ENCODE measurements at regions not wholly inside any gene's neighbourhood (a gene's known extent, or its start where the extent isn't known, plus 50 kb on each side); places are given as distances from the start of the nearest gene placed in this dataset.
A peak's percentile ranks its signal among the peaks of the same experiment; 100 is the strongest.

- no peak overlapping the region for H3K27ac Mint-ChIP-seq
- no peak for DNase-seq
- H3K36me3 Mint-ChIP-seq: no peaks in the 10 kb centered on the region
- no peaks in the 10 kb centered on the region for H3K27me3 Mint-ChIP-seq
- H3K9me3 Mint-ChIP-seq: peaks cover 0 to 10% (median 0%) of the 10 kb centered on the region in 7 donors
- H3K4me1 Mint-ChIP-seq: peaks cover 0 to 2% (median 0%) of the 10 kb centered on the region in 3 donors
- H3K4me3 Mint-ChIP-seq: no peak overlapping the region
- no peak for ATAC-seq (ENCODE audit: low read depth in 2 of 2)
Measured at GRCh38 chr2:3138621-3139020, 239.0 kb downstream of the EIPR1 start.

DNA sequence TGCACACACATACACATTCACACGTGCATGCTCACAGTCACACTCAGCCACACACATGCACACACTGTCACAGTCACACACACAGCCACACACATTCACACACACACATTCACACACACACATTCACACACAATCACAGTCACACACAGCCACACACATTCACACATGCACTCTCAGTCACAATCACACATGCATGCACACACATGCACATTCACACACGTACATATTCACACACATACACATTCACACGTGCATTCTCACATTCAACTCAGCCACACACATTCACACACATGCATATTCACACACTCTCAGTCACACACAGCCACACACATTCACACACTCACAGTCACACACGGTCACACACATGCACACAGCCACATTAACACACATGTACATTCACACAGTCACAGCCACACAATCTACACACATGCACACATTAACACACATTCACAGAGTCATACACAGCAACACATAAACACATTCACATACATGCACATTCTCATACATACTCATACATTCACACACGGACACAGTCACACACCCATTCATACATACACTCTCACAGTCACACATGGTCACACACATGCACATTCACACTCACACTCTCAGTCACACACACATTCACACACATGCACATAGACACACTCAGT lies 239.8 kb downstream of the EIPR1 start:
- H3K9me3 Mint-ChIP-seq: peaks cover 0 to 15% (median 0%) of the 10 kb centered on the region in 7 donors
- H3K36me3 Mint-ChIP-seq: no peaks in the 10 kb centered on the region
- no peak overlapping the region for H3K4me3 Mint-ChIP-seq
- H3K27me3 Mint-ChIP-seq: no peaks in the 10 kb centered on the region
- H3K27ac Mint-ChIP-seq: no peak overlapping the region
- H3K4me1 Mint-ChIP-seq: no peaks in the 10 kb centered on the region
- ATAC-seq (ENCODE audit: low read depth in 2 of 2) (no peak), DNase-seq (no peak)

- Mint-ChIP-seq H3K36me3 (no peaks in the 10 kb centered on the region), H3K4me3 (no peak overlapping the region), H3K9me3 (peaks cover 0 to 15% (median 0%) of the 10 kb centered on the region in 7 donors), H3K27ac (no peak overlapping the region), H3K4me1 (peaks cover 0 to 2% (median 0%) of the 10 kb centered on the region in 3 donors), H3K27me3 (no peaks in the 10 kb centered on the region)
- DNase-seq: no peak
- ATAC-seq (ENCODE audit: low read depth in 2 of 2): no peak
Measured at GRCh38 chr2:3135676-3136075, 241.9 kb downstream of the EIPR1 start.

DNA sequence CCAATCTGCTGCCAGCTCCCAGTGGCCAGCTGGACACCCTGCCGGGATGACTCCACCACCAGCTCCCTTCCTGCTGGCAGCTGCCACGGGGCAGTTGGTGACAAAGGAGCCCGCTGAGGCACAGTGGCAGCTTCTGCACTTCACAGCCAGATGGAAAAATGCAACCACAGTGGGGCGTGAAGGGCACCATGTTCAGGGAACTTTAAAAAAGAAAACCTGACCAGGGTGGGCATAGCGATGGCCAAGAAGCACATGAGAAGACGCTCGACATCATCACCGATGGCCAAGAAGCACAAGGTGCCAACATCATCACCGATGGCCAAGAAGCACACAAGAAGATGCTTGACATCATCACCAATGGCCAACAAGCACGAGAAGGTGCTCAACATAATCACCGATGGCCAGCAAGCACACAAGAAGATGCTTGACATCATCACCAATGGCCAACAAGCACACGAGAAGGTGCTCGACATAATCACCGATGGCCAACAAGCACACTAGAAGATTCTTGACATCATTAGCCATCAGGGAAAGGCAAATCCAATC lies 243.5 kb downstream of the EIPR1 start:
- ATAC-seq (ENCODE audit: low read depth in 2 of 2) (no peak), DNase-seq (no peak)
- Mint-ChIP-seq H3K36me3 (no peaks in the 10 kb centered on the region), H3K4me1 (peaks cover 0 to 5% (median 0%) of the 10 kb centered on the region in 3 donors), H3K27me3 (no peaks in the 10 kb centered on the region), H3K27ac (no peak overlapping the region), H3K9me3 (peaks cover 0 to 15% (median 0%) of the 10 kb centered on the region in 7 donors), H3K4me3 (no peak overlapping the region)

GRCh38 chr2:3132966-3133365 lies 244.7 kb downstream of the EIPR1 start:
- Mint-ChIP-seq H3K36me3 (no peaks in the 10 kb centered on the region), H3K27ac (no peak overlapping the region), H3K4me3 (no peak overlapping the region), H3K9me3 (peaks cover 0 to 15% (median 0%) of the 10 kb centered on the region in 7 donors), H3K4me1 (peaks cover 0 to 5% (median 0%) of the 10 kb centered on the region in 3 donors), H3K27me3 (no peaks in the 10 kb centered on the region)
- DNase-seq (no peak), ATAC-seq (ENCODE audit: low read depth in 2 of 2) (no peak)

GRCh38 chr2:3132466-3132865 lies 245.2 kb downstream of the EIPR1 start:
- Mint-ChIP-seq H3K4me1 (peaks cover 0 to 6% (median under 1%) of the 10 kb centered on the region in 3 donors), H3K27me3 (no peaks in the 10 kb centered on the region), H3K4me3 (no peak overlapping the region), H3K27ac (no peak overlapping the region), H3K36me3 (no peaks in the 10 kb centered on the region), H3K9me3 (peaks cover 0 to 15% (median 0%) of the 10 kb centered on the region in 7 donors)
- ATAC-seq (ENCODE audit: low read depth in 2 of 2) (no peak), DNase-seq (no peak)

DNA sequence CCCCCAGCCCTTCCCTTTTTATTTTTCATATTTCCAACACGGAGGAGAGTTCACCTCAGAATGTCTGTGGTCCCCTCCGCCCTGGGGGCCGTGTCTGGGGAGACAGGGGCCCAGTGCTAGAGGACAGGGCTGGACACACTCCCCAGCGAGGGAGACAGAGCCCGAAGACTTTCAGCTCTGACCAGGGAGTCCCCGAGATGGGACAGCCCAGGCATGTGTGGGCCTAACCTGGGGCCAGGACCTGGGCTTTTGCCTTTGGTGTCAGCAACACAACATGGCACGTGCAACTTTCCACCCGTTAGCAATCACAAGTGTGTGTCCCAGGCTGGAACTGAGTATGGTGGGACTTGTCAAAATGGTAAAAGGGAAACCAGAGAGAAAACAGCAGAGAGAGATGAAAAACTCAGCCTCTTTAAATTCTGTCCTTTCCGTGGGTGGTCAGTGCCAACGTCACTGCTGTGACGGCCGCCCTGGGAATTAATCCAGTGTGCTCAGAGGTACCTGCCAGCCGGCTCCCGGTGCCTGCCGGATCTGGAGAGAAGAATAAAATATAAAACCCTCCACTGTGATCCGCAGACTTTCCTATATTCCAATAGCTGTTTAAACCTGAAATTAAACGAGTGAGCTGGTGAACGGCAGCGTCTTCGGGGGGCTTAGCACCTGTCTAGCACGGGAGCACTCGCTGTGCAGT lies 245.8 kb downstream of the EIPR1 start:
- Mint-ChIP-seq H3K36me3 (no peaks in the 10 kb centered on the region), H3K9me3 (peaks cover 0 to 15% (median 0%) of the 10 kb centered on the region in 7 donors)

DNA sequence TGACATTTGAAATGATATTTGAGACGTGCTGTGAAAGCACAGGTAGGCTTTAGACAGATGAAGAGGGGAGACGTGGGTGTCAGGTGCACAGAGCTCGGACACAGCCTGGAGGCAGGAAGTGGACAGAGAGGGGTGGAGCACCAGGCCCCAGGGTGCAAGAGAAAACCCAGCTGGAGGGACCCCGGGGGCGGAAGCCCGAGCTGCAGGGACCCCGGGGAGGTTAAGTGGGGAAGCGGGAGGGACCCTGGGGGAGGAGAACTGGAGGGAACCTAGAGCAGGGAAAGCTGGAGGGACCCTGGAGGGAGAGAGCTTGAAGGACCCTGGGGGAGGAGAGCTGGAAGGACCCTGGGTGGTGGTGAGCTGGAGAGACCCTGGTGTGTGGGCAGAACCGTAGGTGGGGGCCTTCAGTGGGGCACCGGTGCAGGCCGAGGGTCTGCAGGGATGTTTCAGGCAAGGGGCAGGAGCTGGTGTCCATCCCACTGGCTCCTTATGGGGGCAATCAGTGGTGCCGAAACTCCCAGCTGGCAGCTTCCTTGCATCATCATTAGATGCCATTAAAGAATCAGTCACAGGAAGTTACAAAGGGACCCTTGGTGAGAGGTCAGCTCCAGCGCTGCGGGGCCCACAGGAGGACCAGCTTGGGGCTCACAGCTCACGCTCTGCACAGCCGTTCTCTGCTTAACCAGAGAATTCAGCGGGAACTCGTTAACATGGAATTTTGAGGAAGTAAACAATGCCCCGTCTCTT lies 246.6 kb downstream of the EIPR1 start:
- no peaks in the 10 kb centered on the region for H3K36me3 Mint-ChIP-seq
- H3K27me3 Mint-ChIP-seq: no peaks in the 10 kb centered on the region
- peaks cover 0 to 15% (median 0%) of the 10 kb centered on the region in 7 donors for H3K9me3 Mint-ChIP-seq
- no peak overlapping the region for H3K4me3 Mint-ChIP-seq
- DNase-seq (no peak), ATAC-seq (ENCODE audit: low read depth in 2 of 2) (no peak)
- H3K4me1 Mint-ChIP-seq: peaks cover 0 to 15% (median 8%) of the 10 kb centered on the region in 3 donors
- peak overlapping the region in 2 of 6 donors; percentile 15 to 25 for H3K27ac Mint-ChIP-seq

More for the DNA sequence above, 245.8 kb downstream of the EIPR1 start:
- peaks cover 0 to 12% (median 7%) of the 10 kb centered on the region in 3 donors for H3K4me1 Mint-ChIP-seq
- no peak overlapping the region for H3K27ac Mint-ChIP-seq
- H3K4me3 Mint-ChIP-seq: no peak overlapping the region
- DNase-seq (no peak), ATAC-seq (ENCODE audit: low read depth in 2 of 2) (no peak)
- H3K27me3 Mint-ChIP-seq: no peaks in the 10 kb centered on the region

DNA sequence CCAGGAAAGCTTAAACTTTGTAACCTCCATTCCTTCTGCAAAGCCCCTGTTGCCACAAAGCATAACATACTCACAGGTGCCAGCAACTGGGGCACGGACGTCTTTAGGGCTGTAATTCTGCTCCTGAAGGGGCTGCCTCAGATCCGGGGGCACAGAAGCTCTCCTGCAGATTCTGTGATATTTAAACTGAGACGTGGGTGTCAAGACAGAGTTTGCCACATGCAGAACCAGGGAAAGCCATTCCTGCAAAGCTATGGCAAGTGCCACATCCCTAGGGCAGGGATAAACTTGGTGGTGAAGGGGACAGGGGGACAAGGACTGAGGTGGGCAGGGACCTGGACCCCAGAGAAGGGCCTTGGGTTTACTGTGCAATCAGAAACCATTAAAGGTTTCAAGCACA lies 247.2 kb downstream of the EIPR1 start:
- ATAC-seq (ENCODE audit: low read depth in 2 of 2): no peak
- no peak for DNase-seq
- H3K27ac Mint-ChIP-seq: peak overlapping the region in 1 of 6 donors; percentile 15
- H3K4me3 Mint-ChIP-seq: no peak overlapping the region
- H3K4me1 Mint-ChIP-seq: peaks cover 0 to 17% (median 8%) of the 10 kb centered on the region in 3 donors
- H3K9me3 Mint-ChIP-seq: peaks cover 0 to 11% (median 0%) of the 10 kb centered on the region in 7 donors
- no peaks in the 10 kb centered on the region for H3K27me3 Mint-ChIP-seq
- no peaks in the 10 kb centered on the region for H3K36me3 Mint-ChIP-seq

DNA sequence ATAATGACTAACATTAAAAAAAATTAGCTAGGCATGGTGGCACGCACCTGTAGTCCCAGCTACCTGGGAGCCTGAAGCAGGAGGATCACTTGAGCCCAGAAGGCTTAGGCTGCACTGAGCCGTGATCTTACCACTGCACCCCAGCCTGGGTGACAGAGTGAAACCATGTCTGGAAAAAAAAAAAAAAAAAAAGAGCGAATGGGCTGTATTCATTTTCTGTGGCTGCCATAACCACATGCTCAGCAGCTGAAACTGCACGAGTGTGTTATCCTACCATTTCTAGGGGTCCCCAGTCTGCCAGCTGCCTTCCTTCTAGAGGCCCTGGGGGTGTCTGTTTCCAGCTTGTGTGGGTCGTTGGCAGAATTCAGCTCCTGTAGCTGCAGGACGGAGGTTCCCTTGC lies 247.8 kb downstream of the EIPR1 start:
- Mint-ChIP-seq H3K4me3 (no peak overlapping the region), H3K36me3 (no peaks in the 10 kb centered on the region), H3K27me3 (no peaks in the 10 kb centered on the region), H3K27ac (no peak overlapping the region), H3K9me3 (peaks cover 0 to 6% (median 0%) of the 10 kb centered on the region in 7 donors), H3K4me1 (peaks cover 0 to 17% (median 8%) of the 10 kb centered on the region in 3 donors)
- DNase-seq (no peak), ATAC-seq (ENCODE audit: low read depth in 2 of 2) (no peak)

GRCh38 chr2:3128786-3129185 lies 248.8 kb downstream of the EIPR1 start:
- H3K4me3 Mint-ChIP-seq: no peak overlapping the region
- H3K9me3 Mint-ChIP-seq: peaks cover 0 to 6% (median 0%) of the 10 kb centered on the region in 7 donors
- ATAC-seq (ENCODE audit: low read depth in 2 of 2) (no peak), DNase-seq (no peak)
- peaks cover 0 to 17% (median 8%) of the 10 kb centered on the region in 3 donors for H3K4me1 Mint-ChIP-seq
- H3K36me3 Mint-ChIP-seq: no peaks in the 10 kb centered on the region
- no peaks in the 10 kb centered on the region for H3K27me3 Mint-ChIP-seq
- H3K27ac Mint-ChIP-seq: peak overlapping the region in 1 of 6 donors; percentile 79

DNA sequence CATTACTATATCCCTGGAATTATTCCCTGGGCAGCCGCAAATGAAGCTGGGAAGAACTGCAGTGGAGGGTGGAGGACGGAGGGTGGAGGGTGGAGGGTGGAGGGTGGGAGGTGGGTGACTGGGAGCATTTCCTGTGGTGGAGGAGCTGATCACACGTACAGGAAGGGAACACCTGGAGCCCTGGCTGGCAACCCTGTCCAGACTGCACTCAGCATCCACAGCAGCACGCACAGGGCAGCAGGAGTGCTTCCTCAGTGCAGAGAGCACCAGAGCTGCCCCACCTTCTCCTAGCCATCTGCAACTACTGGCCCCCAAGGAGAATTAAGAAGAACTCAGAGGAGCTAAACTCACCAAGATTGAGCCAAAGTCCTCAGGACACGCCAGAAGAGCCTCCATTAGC lies 249.9 kb downstream of the EIPR1 start:
- Mint-ChIP-seq H3K27ac (peak overlapping the region in 3 of 6 donors; percentile 34 to 88 (median 81)), H3K9me3 (no peaks in the 10 kb centered on the region), H3K4me1 (peaks cover 0 to 17% (median 8%) of the 10 kb centered on the region in 3 donors), H3K4me3 (peak overlapping the region in 3 of 8 donors; percentile 63 to 71 (median 66)), H3K36me3 (no peaks in the 10 kb centered on the region), H3K27me3 (no peaks in the 10 kb centered on the region)
- no peak for DNase-seq
- no peak for ATAC-seq (ENCODE audit: low read depth in 2 of 2)

GRCh38 chr2:3126911-3127621 lies 250.6 kb downstream of the EIPR1 start:
- H3K4me3 Mint-ChIP-seq: peak overlapping the region in 4 of 8 donors; percentile 53 to 71 (median 64)

More at GRCh38 chr2:3126911-3127621, 250.6 kb downstream of the EIPR1 start:
- H3K36me3 Mint-ChIP-seq: no peaks in the 10 kb centered on the region
- peak; percentile 18 for DNase-seq
- ATAC-seq (ENCODE audit: low read depth in 2 of 2): peak; percentile 45 to 91
- peak overlapping the region in 5 of 6 donors; percentile 63 to 94 (median 81) for H3K27ac Mint-ChIP-seq
- no peaks in the 10 kb centered on the region for H3K27me3 Mint-ChIP-seq
- H3K4me1 Mint-ChIP-seq: peaks cover 0 to 17% (median 8%) of the 10 kb centered on the region in 3 donors
- no peaks in the 10 kb centered on the region for H3K9me3 Mint-ChIP-seq
